ENCODE measurements at regions not wholly inside any gene's neighbourhood (a gene's known extent, or its start where the extent isn't known, plus 50 kb on each side); places are given as distances from the start of the nearest gene placed in this dataset.

DNA sequence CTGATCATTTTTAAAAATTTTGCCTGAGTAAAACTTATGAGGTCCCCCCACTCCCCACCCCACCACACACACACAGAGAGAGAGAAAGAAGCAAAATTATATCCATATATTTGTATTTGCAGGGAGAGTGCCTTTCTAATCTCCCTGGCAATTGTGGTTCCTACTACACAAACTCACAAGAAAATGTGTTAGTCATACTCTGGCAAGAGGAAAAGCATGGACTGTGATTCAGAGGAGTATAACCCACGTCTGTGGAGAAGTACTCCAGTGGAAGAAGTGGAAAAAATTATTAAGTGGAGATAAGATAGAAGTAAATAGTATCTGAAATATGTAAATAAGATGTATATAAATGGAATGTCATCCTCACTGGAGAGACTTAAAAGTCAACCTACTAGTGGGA is 114.0 kb downstream of the DSEL start:
- Histone ChIP-seq H3K27me3 (ENCODE audit: control insufficient read depth in 3 of 3, insufficient read depth in 3 of 3, low read depth in 1 of 3, low read length in 3 of 3) (no peaks in the 10 kb centered on the region), H3K27ac (replicated peaks; ENCODE audit: low read length) (no peak overlapping the region), H3K4me3 (ENCODE audit: low read length in 2 of 2) (no peak overlapping the region), H2AK5ac (ENCODE audit: low read depth, low read length) (no peak overlapping the region), H2AFZ (ENCODE audit: low read length) (no peak overlapping the region), H3K9me3 (replicated peaks in 1 of 2; ENCODE audit: control insufficient read depth in 2 of 2, insufficient read depth in 1 of 2, low read depth in 1 of 2, low read length in 2 of 2) (no peaks in the 10 kb centered on the region), H2BK12ac (ENCODE audit: low read length) (no peak overlapping the region), H3K36me3 (replicated peaks in 1 of 2; ENCODE audit: control insufficient read depth in 2 of 2, insufficient read depth in 2 of 2, low read length in 2 of 2) (no peaks in the 10 kb centered on the region), H3K4ac (ENCODE audit: low read length) (no peak overlapping the region), H3K14ac (ENCODE audit: low read length) (no peak overlapping the region), H3K4me1 (ENCODE audit: control insufficient read depth in 2 of 2, insufficient read depth in 1 of 2, low read depth in 1 of 2, low read length in 2 of 2) (no peaks in the 10 kb centered on the region), H3K79me1 (ENCODE audit: low read depth, low read length) (no peaks in the 10 kb centered on the region), H3K9ac (ENCODE audit: low read depth, low read length, poor library complexity) (no peak overlapping the region), H3K23ac (ENCODE audit: low read depth, low read length, poor library complexity) (no peak overlapping the region), H3K4me2 (ENCODE audit: insufficient read depth, low read length, poor library complexity, severe bottlenecking) (no peak overlapping the region), H2BK120ac (ENCODE audit: low read depth, low read length) (no peak overlapping the region), H4K91ac (ENCODE audit: low read depth, low read length, poor library complexity) (no peak overlapping the region), H2BK5ac (ENCODE audit: low read length) (no peak overlapping the region), H4K8ac (ENCODE audit: low read depth, low read length) (no peak overlapping the region), H2BK15ac (ENCODE audit: low read length) (no peak overlapping the region), H3K18ac (ENCODE audit: low read length) (no peak overlapping the region)
- no CpG with 5 or more reads among the region's 1 CpG for WGBS, 2 donors (ENCODE audit: extremely low coverage in 2 of 2, insufficient read length in 2 of 2, insufficient replicate concordance in 1 of 2)
- DNase-seq (ENCODE audit: low spot score) = no peak

DNA sequence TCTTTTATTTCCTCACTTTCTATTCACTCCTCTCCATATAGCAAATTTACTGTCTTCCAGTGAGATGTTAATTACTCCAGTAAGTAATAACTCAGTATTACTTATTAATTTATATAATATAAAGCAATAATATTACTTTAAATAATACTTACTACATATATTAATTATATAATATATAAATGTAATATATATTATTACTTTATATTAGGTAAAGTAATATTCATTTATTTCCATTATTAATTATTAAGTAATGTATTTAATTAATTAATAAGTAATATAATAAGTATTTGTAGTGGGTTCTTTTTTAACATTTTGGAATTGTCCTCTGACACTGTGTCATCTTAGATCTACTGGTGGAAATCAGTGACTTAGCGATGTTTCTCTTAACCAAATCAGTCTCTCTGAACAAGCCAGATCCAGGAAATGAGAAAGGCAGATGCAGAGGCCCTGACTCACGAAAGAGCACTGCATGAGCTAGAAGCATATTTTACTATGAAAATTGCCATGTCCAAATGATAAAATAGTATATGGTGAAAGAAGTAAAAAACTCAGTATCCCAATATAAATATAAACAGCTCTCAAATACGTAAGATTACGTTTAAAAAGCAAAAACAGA is 115.9 kb downstream of the DSEL start:
- H4K8ac ChIP-seq (ENCODE audit: low read depth, low read length) = no peak overlapping the region
- no peak overlapping the region for H3K4ac ChIP-seq (ENCODE audit: low read length)
- H2BK5ac ChIP-seq (ENCODE audit: low read length) = no peak overlapping the region
- no peaks in the 10 kb centered on the region for H3K4me1 ChIP-seq (ENCODE audit: control insufficient read depth in 2 of 2, insufficient read depth in 1 of 2, low read depth in 1 of 2, low read length in 2 of 2)
- no peak overlapping the region for H2BK120ac ChIP-seq (ENCODE audit: low read depth, low read length)
- H3K14ac ChIP-seq (ENCODE audit: low read length) = no peak overlapping the region
- no peaks in the 10 kb centered on the region for H3K36me3 ChIP-seq (replicated peaks in 1 of 2; ENCODE audit: control insufficient read depth in 2 of 2, insufficient read depth in 2 of 2, low read length in 2 of 2)
- no peak overlapping the region for H2BK12ac ChIP-seq (ENCODE audit: low read length)
- no CpG with 5 or more reads among the region's 4 CpGs for WGBS, 2 donors (ENCODE audit: extremely low coverage in 2 of 2, insufficient read length in 2 of 2, insufficient replicate concordance in 1 of 2)
- no peak overlapping the region for H3K9ac ChIP-seq (ENCODE audit: low read depth, low read length, poor library complexity)
- H4K91ac ChIP-seq (ENCODE audit: low read depth, low read length, poor library complexity) = no peak overlapping the region
- no peak overlapping the region for H2AFZ ChIP-seq (ENCODE audit: low read length)
- no peak overlapping the region for H2BK15ac ChIP-seq (ENCODE audit: low read length)
- H3K4me3 ChIP-seq (ENCODE audit: low read length in 2 of 2) = no peak overlapping the region
- no peaks in the 10 kb centered on the region for H3K27me3 ChIP-seq (ENCODE audit: control insufficient read depth in 3 of 3, insufficient read depth in 3 of 3, low read depth in 1 of 3, low read length in 3 of 3)
- no peak overlapping the region for H3K18ac ChIP-seq (ENCODE audit: low read length)
- H3K4me2 ChIP-seq (ENCODE audit: insufficient read depth, low read length, poor library complexity, severe bottlenecking) = no peak overlapping the region
- no peak overlapping the region for H2AK5ac ChIP-seq (ENCODE audit: low read depth, low read length)
- no peak overlapping the region for H3K23ac ChIP-seq (ENCODE audit: low read depth, low read length, poor library complexity)
- H3K9me3 ChIP-seq (replicated peaks in 1 of 2; ENCODE audit: control insufficient read depth in 2 of 2, insufficient read depth in 1 of 2, low read depth in 1 of 2, low read length in 2 of 2) = no peaks in the 10 kb centered on the region
- DNase-seq (ENCODE audit: low spot score) = no peak
- no peaks in the 10 kb centered on the region for H3K79me1 ChIP-seq (ENCODE audit: low read depth, low read length)
- no peak overlapping the region for H3K27ac ChIP-seq (replicated peaks; ENCODE audit: low read length)

- Histone ChIP-seq H3K14ac (ENCODE audit: low read length) (no peak overlapping the region), H3K79me1 (ENCODE audit: low read depth, low read length) (no peaks in the 10 kb centered on the region), H3K9me3 (replicated peaks in 1 of 2; ENCODE audit: control insufficient read depth in 2 of 2, insufficient read depth in 1 of 2, low read depth in 1 of 2, low read length in 2 of 2) (peaks cover 0 to 3% of the 10 kb centered on the region in 2 donors), H2AK5ac (ENCODE audit: low read depth, low read length) (no peak overlapping the region), H4K8ac (ENCODE audit: low read depth, low read length) (no peak overlapping the region), H3K36me3 (replicated peaks in 1 of 2; ENCODE audit: control insufficient read depth in 2 of 2, insufficient read depth in 2 of 2, low read length in 2 of 2) (no peaks in the 10 kb centered on the region), H3K18ac (ENCODE audit: low read length) (no peak overlapping the region), H2BK120ac (ENCODE audit: low read depth, low read length) (no peak overlapping the region), H4K91ac (ENCODE audit: low read depth, low read length, poor library complexity) (no peak overlapping the region), H3K27me3 (ENCODE audit: control insufficient read depth in 3 of 3, insufficient read depth in 3 of 3, low read depth in 1 of 3, low read length in 3 of 3) (no peaks in the 10 kb centered on the region), H3K4me2 (ENCODE audit: insufficient read depth, low read length, poor library complexity, severe bottlenecking) (no peak overlapping the region), H2BK15ac (ENCODE audit: low read length) (no peak overlapping the region), H3K4me1 (ENCODE audit: control insufficient read depth in 2 of 2, insufficient read depth in 1 of 2, low read depth in 1 of 2, low read length in 2 of 2) (peaks cover 0 to 8% of the 10 kb centered on the region in 2 donors), H3K23ac (ENCODE audit: low read depth, low read length, poor library complexity) (no peak overlapping the region), H2BK5ac (ENCODE audit: low read length) (no peak overlapping the region), H3K4ac (ENCODE audit: low read length) (no peak overlapping the region), H3K4me3 (ENCODE audit: low read length in 2 of 2) (no peak overlapping the region), H3K9ac (ENCODE audit: low read depth, low read length, poor library complexity) (no peak overlapping the region), H2AFZ (ENCODE audit: low read length) (no peak overlapping the region), H3K27ac (replicated peaks; ENCODE audit: low read length) (no peak overlapping the region), H2BK12ac (ENCODE audit: low read length) (no peak overlapping the region)
- no peak for DNase-seq (ENCODE audit: low spot score)
- no CpG with 5 or more reads among the region's 3 CpGs for WGBS, 2 donors (ENCODE audit: extremely low coverage in 2 of 2, insufficient read length in 2 of 2, insufficient replicate concordance in 1 of 2)
These were observed 130.5 kb downstream of the DSEL start for GRCh38 chr18:67386032-67386431.

DNA sequence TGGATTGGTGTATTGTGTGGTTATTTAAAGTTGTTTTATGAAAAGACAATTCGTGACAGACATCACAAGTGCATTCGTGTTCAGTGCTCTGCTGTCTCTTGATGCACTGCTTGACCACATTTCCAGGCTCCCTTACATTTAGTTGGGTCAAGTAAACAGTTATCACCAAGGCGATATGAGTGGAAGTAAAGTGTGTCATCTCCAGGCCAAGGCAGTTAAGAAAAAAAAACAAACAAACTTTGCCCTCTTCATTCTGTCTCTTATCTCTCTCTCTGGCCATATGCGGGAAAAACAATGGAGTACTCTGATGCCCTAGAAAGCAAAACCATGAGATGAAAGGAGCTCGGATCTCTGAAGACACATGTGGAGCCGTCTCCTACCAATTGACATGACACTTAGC is 131.1 kb downstream of the DSEL start:
- no peaks in the 10 kb centered on the region for H3K27me3 ChIP-seq (ENCODE audit: control insufficient read depth in 3 of 3, insufficient read depth in 3 of 3, low read depth in 1 of 3, low read length in 3 of 3)
- H2BK5ac ChIP-seq (ENCODE audit: low read length) = no peak overlapping the region
- H3K9ac ChIP-seq (ENCODE audit: low read depth, low read length, poor library complexity) = no peak overlapping the region
- no peak overlapping the region for H2BK15ac ChIP-seq (ENCODE audit: low read length)
- peaks cover 0 to 3% of the 10 kb centered on the region in 2 donors for H3K9me3 ChIP-seq (replicated peaks in 1 of 2; ENCODE audit: control insufficient read depth in 2 of 2, insufficient read depth in 1 of 2, low read depth in 1 of 2, low read length in 2 of 2)
- no peak for DNase-seq (ENCODE audit: low spot score)
- no peak overlapping the region for H3K27ac ChIP-seq (replicated peaks; ENCODE audit: low read length)
- peaks cover 0 to 8% of the 10 kb centered on the region in 2 donors for H3K4me1 ChIP-seq (ENCODE audit: control insufficient read depth in 2 of 2, insufficient read depth in 1 of 2, low read depth in 1 of 2, low read length in 2 of 2)
- peak overlapping the region; percentile 42 for H2AFZ ChIP-seq (ENCODE audit: low read length)
- no peak overlapping the region for H2BK120ac ChIP-seq (ENCODE audit: low read depth, low read length)
- no peak overlapping the region for H3K4me3 ChIP-seq (ENCODE audit: low read length in 2 of 2)
- no peaks in the 10 kb centered on the region for H3K36me3 ChIP-seq (replicated peaks in 1 of 2; ENCODE audit: control insufficient read depth in 2 of 2, insufficient read depth in 2 of 2, low read length in 2 of 2)
- H3K4me2 ChIP-seq (ENCODE audit: insufficient read depth, low read length, poor library complexity, severe bottlenecking) = no peak overlapping the region
- no peak overlapping the region for H3K18ac ChIP-seq (ENCODE audit: low read length)
- H4K8ac ChIP-seq (ENCODE audit: low read depth, low read length) = no peak overlapping the region
- H3K4ac ChIP-seq (ENCODE audit: low read length) = no peak overlapping the region
- H3K23ac ChIP-seq (ENCODE audit: low read depth, low read length, poor library complexity) = no peak overlapping the region
- H4K91ac ChIP-seq (ENCODE audit: low read depth, low read length, poor library complexity) = no peak overlapping the region
- WGBS, 2 donors (ENCODE audit: extremely low coverage in 2 of 2, insufficient read length in 2 of 2, insufficient replicate concordance in 1 of 2) = no CpG with 5 or more reads among the region's 6 CpGs
- no peak overlapping the region for H2AK5ac ChIP-seq (ENCODE audit: low read depth, low read length)
- no peak overlapping the region for H2BK12ac ChIP-seq (ENCODE audit: low read length)
- no peak overlapping the region for H3K14ac ChIP-seq (ENCODE audit: low read length)
- no peaks in the 10 kb centered on the region for H3K79me1 ChIP-seq (ENCODE audit: low read depth, low read length)
